ENCODE measurements at regions not wholly inside any gene's neighbourhood (a gene's known extent, or its start where the extent isn't known, plus 50 kb on each side); places are given as distances from the start of the nearest gene placed in this dataset.
"Not testable (repeated sequence)": the region's sequence is repeated elsewhere in the genome, so short reads cannot be mapped to it uniquely, and the experiment has no call there.

- no peak for DNase-seq (ENCODE audit: low read depth in 2 of 2)
These were observed 1087.6 kb upstream of the CITED2 start for GRCh38 chr6:140462076-140462452.

- DNase-seq (ENCODE audit: low read depth in 2 of 2) = no peak
These were observed 1085.8 kb upstream of the CITED2 start for GRCh38 chr6:140460267-140460666.

GRCh38 chr6:140459209-140459608, 1084.8 kb upstream of the CITED2 start:
- no peak for DNase-seq (ENCODE audit: low read depth in 2 of 2)

GRCh38 chr6:140446241-140446640, 1071.8 kb upstream of the CITED2 start:
- DNase-seq (ENCODE audit: low read depth in 2 of 2) = no peak

- no peak for DNase-seq (ENCODE audit: low read depth in 2 of 2)
These were observed 1071.1 kb upstream of the CITED2 start for GRCh38 chr6:140445474-140446004.

GRCh38 chr6:140443112-140443511, 1068.7 kb upstream of the CITED2 start:
- DNase-seq (ENCODE audit: low read depth in 2 of 2) = not testable (repeated sequence)

GRCh38 chr6:140441256-140441655, 1066.8 kb upstream of the CITED2 start:
- no peak for DNase-seq (ENCODE audit: low read depth in 2 of 2)

GRCh38 chr6:140440223-140440835, 1065.9 kb upstream of the CITED2 start:
- DNase-seq (ENCODE audit: low read depth in 2 of 2) = no peak

GRCh38 chr6:140438346-140438735, 1063.9 kb upstream of the CITED2 start:
- DNase-seq (ENCODE audit: low read depth in 2 of 2) = no peak

- no peak for DNase-seq (ENCODE audit: low read depth in 2 of 2)
These were observed 1063.3 kb upstream of the CITED2 start for GRCh38 chr6:140437619-140438345.

GRCh38 chr6:140436023-140436811, 1061.8 kb upstream of the CITED2 start:
- DNase-seq (ENCODE audit: low read depth in 2 of 2) = no peak

GRCh38 chr6:140434761-140435160, 1060.3 kb upstream of the CITED2 start:
- no peak for DNase-seq (ENCODE audit: low read depth in 2 of 2)

- no peak for DNase-seq (ENCODE audit: low read depth in 2 of 2)
These were observed 1058.6 kb upstream of the CITED2 start for GRCh38 chr6:140433072-140433471.

- no peak for DNase-seq (ENCODE audit: low read depth in 2 of 2)
These were observed 1053.4 kb upstream of the CITED2 start for GRCh38 chr6:140427842-140428241.

- DNase-seq (ENCODE audit: low read depth in 2 of 2) = no peak
These were observed 1040.6 kb upstream of the CITED2 start for GRCh38 chr6:140414966-140415620.

- no peak for DNase-seq (ENCODE audit: low read depth in 2 of 2)
These were observed 1028.6 kb upstream of the CITED2 start for GRCh38 chr6:140403020-140403419.

- DNase-seq (ENCODE audit: low read depth in 2 of 2) = no peak
These were observed 1027.3 kb upstream of the CITED2 start for GRCh38 chr6:140401761-140402160.

GRCh38 chr6:140398076-140398475, 1023.6 kb upstream of the CITED2 start:
- DNase-seq (ENCODE audit: low read depth in 2 of 2) = no peak

GRCh38 chr6:140397106-140397505, 1022.7 kb upstream of the CITED2 start:
- DNase-seq (ENCODE audit: low read depth in 2 of 2) = no peak

GRCh38 chr6:140393665-140394540, 1019.5 kb upstream of the CITED2 start:
- no peak for DNase-seq (ENCODE audit: low read depth in 2 of 2)

- DNase-seq (ENCODE audit: low read depth in 2 of 2) = no peak
These were observed 1014.4 kb upstream of the CITED2 start for GRCh38 chr6:140388815-140389214.
